ENCODE measurements at regions not wholly inside any gene's neighbourhood (a gene's known extent, or its start where the extent isn't known, plus 50 kb on each side); places are given as distances from the start of the nearest gene placed in this dataset.
"Not testable (repeated sequence)": the region's sequence is repeated elsewhere in the genome, so short reads cannot be mapped to it uniquely, and the experiment has no call there.

- H3K4me3 ChIP-seq (ENCODE audit: low read length): no peak overlapping the region
- no peaks in the 10 kb centered on the region for H3F3A ChIP-seq (ENCODE audit: control insufficient read depth, insufficient read depth)
- TF ChIP-seq EZH2phosphoT487 (IDR thresholded peaks at IDR 0.05; ENCODE audit: borderline replicate concordance, low read length) (no peak), CTCF (IDR thresholded peaks at IDR 0.05; ENCODE audit: low read depth, low read length, poor library complexity, severe bottlenecking) (no peak)
- H3K27ac ChIP-seq (ENCODE audit: low read depth, low read length): no peak overlapping the region
- H3K27me3 ChIP-seq (ENCODE audit: control insufficient read depth, low read length): no peaks in the 10 kb centered on the region
- H3K9me2 ChIP-seq (replicated peaks; ENCODE audit: control insufficient read depth, low read length): no peaks in the 10 kb centered on the region
- H3K4me1 ChIP-seq (ENCODE audit: control insufficient read depth, low read length): no peaks in the 10 kb centered on the region
- no peak overlapping the region for H3K4me2 ChIP-seq (ENCODE audit: low read length)
- no peaks in the 10 kb centered on the region for H3K36me3 ChIP-seq (ENCODE audit: control insufficient read depth, low read length)
- no peaks in the 10 kb centered on the region for H4K20me1 ChIP-seq (ENCODE audit: control insufficient read depth, insufficient read depth, low read depth, low read length)
- no peaks in the 10 kb centered on the region for H3K9me3 ChIP-seq (ENCODE audit: control insufficient read depth, insufficient read depth, low read length)
- no peaks in the 10 kb centered on the region for H3K79me2 ChIP-seq (ENCODE audit: control insufficient read depth, low read length)
These were observed 133.7 kb downstream of the TENT5C start for GRCh38 chr1:117739504-117739903.

- no peaks in the 10 kb centered on the region for H3K9me2 ChIP-seq (replicated peaks; ENCODE audit: control insufficient read depth, low read length)
- H3F3A ChIP-seq (ENCODE audit: control insufficient read depth, insufficient read depth): no peaks in the 10 kb centered on the region
- no peaks in the 10 kb centered on the region for H4K20me1 ChIP-seq (ENCODE audit: control insufficient read depth, insufficient read depth, low read depth, low read length)
- H3K4me3 ChIP-seq (ENCODE audit: low read length): no peak overlapping the region
- H3K27me3 ChIP-seq (ENCODE audit: control insufficient read depth, low read length): no peaks in the 10 kb centered on the region
- H3K4me2 ChIP-seq (ENCODE audit: low read length): no peak overlapping the region
- no peak overlapping the region for H3K27ac ChIP-seq (ENCODE audit: low read depth, low read length)
- H3K36me3 ChIP-seq (ENCODE audit: control insufficient read depth, low read length): no peaks in the 10 kb centered on the region
- no peaks in the 10 kb centered on the region for H3K79me2 ChIP-seq (ENCODE audit: control insufficient read depth, low read length)
- no peaks in the 10 kb centered on the region for H3K4me1 ChIP-seq (ENCODE audit: control insufficient read depth, low read length)
- no peaks in the 10 kb centered on the region for H3K9me3 ChIP-seq (ENCODE audit: control insufficient read depth, insufficient read depth, low read length)
- TF ChIP-seq CTCF (IDR thresholded peaks at IDR 0.05; ENCODE audit: low read depth, low read length, poor library complexity, severe bottlenecking): no peak
- TF ChIP-seq EZH2phosphoT487 (IDR thresholded peaks at IDR 0.05; ENCODE audit: borderline replicate concordance, low read length): no peak
These were observed 134.6 kb downstream of the TENT5C start for GRCh38 chr1:117740496-117740895.

GRCh38 chr1:117746565-117746964 lies 140.7 kb downstream of the TENT5C start:
- H3K36me3 ChIP-seq (ENCODE audit: control insufficient read depth, low read length); H3K9me3 ChIP-seq (ENCODE audit: control insufficient read depth, insufficient read depth, low read length); H3K27me3 ChIP-seq (ENCODE audit: control insufficient read depth, low read length); H3K27ac ChIP-seq (ENCODE audit: low read depth, low read length); H3K79me2 ChIP-seq (ENCODE audit: control insufficient read depth, low read length); H3F3A ChIP-seq (ENCODE audit: control insufficient read depth, insufficient read depth); H3K4me2 ChIP-seq (ENCODE audit: low read length); H4K20me1 ChIP-seq (ENCODE audit: control insufficient read depth, insufficient read depth, low read depth, low read length); H3K9me2 ChIP-seq (replicated peaks; ENCODE audit: control insufficient read depth, low read length); H3K4me3 ChIP-seq (ENCODE audit: low read length); H3K4me1 ChIP-seq (ENCODE audit: control insufficient read depth, low read length): not testable (repeated sequence)

GRCh38 chr1:117747605-117748004 lies 141.8 kb downstream of the TENT5C start:
- TF ChIP-seq CTCF (IDR thresholded peaks at IDR 0.05; ENCODE audit: low read depth, low read length, poor library complexity, severe bottlenecking) (no peak), EZH2phosphoT487 (IDR thresholded peaks at IDR 0.05; ENCODE audit: borderline replicate concordance, low read length) (no peak)
- no peaks in the 10 kb centered on the region for H3K4me1 ChIP-seq (ENCODE audit: control insufficient read depth, low read length)
- no peaks in the 10 kb centered on the region for H3F3A ChIP-seq (ENCODE audit: control insufficient read depth, insufficient read depth)
- no peak overlapping the region for H3K27ac ChIP-seq (ENCODE audit: low read depth, low read length)
- no peaks in the 10 kb centered on the region for H3K27me3 ChIP-seq (ENCODE audit: control insufficient read depth, low read length)
- no peaks in the 10 kb centered on the region for H3K36me3 ChIP-seq (ENCODE audit: control insufficient read depth, low read length)
- no peaks in the 10 kb centered on the region for H3K79me2 ChIP-seq (ENCODE audit: control insufficient read depth, low read length)
- no peaks in the 10 kb centered on the region for H3K9me3 ChIP-seq (ENCODE audit: control insufficient read depth, insufficient read depth, low read length)
- no peaks in the 10 kb centered on the region for H3K9me2 ChIP-seq (replicated peaks; ENCODE audit: control insufficient read depth, low read length)
- no peaks in the 10 kb centered on the region for H4K20me1 ChIP-seq (ENCODE audit: control insufficient read depth, insufficient read depth, low read depth, low read length)
- no peak overlapping the region for H3K4me2 ChIP-seq (ENCODE audit: low read length)
- no peak overlapping the region for H3K4me3 ChIP-seq (ENCODE audit: low read length)
